Suppressor macrophage (primary cell): ENCODE measurements at regions not wholly inside any gene's neighbourhood (a gene's known extent, or its start where the extent isn't known, plus 50 kb on each side); places are given as distances from the start of the nearest gene placed in this dataset.
"Not testable (repeated sequence)": the region's sequence is repeated elsewhere in the genome, so short reads cannot be mapped to it uniquely, and the experiment has no call there.

ENCODE experiments used
- DNase-seq, 4 experiments: peaks; one replicate each; pipeline ENCODE4 v3.0.0-alpha.2; 2020 to 2022

DNA sequence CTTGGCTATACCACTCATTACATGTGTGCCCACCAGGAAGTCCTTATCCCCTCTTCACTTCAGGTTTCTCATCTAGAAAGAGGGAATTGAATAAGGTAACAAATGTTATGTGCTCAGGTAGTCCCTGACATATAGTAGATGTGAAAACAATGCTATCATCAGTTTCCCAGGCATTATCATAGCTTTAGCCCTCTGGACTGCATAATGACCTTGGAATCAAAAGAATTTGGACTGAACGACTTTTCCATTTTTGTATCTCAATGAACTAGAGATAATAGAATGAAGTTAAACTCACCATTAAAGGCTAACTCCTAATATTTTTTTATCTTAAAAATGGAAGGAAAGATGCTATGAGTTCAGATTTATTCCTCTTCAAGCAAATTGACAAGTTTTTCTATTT, 304.1 kb upstream of the USP24 start:
- no peak for DNase-seq

GRCh38 chr1:55517036-55517435, 301.9 kb upstream of the USP24 start:
- DNase-seq = no peak

GRCh38 chr1:55514571-55514970, 299.4 kb upstream of the USP24 start:
- not testable (repeated sequence) for DNase-seq

- no peak for DNase-seq
Measured at GRCh38 chr1:55512466-55512865, 297.3 kb upstream of the USP24 start.

GRCh38 chr1:55507578-55507931, 292.4 kb upstream of the USP24 start:
- DNase-seq = no peak

DNA sequence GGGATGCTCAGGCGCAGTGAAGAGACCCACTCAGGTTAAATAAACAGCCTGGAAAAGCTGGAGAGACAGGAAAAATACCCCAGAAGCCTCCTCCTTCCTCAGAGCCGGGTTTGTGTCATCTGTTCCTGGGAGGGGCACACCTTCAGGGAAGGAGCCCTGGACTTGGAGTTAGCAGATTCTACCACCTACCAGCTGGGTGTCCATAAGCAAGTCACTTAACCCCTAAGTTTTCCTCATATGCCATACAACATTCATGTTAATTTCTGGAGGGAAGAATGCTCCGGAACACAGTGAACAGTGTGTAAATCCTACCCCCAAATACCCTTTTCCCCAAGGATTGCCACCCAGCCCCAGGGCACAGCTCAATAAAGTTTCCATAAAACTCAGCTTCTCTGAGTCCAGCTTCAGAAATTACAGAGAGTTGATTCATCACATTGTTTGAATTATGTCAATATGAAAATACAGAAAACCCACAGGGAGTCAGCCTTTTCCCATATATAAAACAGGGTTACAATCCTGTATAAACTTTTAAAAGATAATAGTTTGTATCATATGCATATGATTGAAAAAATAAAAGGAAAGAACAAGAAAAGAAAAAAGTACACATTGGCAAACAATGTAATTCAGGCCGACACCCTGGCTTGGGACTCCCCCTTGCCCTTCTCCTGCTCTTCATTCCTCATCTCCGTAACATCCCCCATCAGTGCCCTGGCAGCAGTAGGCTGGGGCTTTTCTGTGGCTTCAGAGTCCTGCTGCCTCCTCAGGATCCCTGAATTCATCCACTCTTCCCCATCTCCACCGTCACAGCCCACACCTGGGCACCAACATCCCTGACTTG, 291.8 kb upstream of the USP24 start:
- no peak for DNase-seq

DNA sequence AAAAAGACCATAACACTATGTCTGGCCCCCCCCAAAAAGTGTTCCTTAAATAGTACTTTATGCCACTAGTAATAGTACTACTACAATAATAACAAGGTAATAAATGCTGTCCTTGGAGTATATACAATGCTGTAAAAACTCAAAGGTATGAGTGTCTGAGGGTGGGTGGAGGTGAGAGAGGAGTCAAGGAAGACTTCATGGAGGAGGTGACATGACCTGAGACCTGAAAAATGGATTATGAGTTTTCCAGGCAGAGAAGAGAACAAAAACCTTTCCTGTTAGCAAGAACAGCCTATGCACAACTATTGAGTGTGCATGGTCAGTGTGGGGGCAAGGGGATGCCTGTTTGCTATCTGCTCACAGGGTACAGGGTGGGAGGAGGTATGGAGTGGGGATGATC, 290.2 kb upstream of the USP24 start:
- no peak for DNase-seq

DNA sequence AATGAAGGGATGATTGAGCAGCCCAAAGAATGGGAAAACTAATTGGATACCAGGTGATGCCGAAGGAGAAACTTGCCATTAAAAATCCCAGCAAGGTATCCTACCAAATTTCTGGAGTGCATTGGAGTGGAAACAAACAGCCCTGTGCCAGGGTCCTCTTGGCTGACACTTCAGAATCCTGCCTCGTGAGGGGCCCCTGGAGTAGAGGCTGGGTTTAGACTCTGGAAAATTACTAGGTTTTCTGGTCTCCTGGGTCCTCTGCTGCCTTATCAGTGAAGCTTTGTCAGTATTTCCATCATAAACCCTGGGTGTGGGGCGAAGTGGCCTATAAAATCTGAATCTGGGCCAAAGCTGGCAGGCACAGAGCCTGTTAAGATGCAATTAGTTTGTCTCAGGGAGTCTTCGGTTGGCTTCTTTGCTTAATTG, 289.2 kb upstream of the USP24 start:
- DNase-seq = no peak

- peak in 1 of 4 experiments; percentile 9 for DNase-seq
Measured at GRCh38 chr1:55503663-55504305, 288.6 kb upstream of the USP24 start.

GRCh38 chr1:55500601-55501000, 285.4 kb upstream of the USP24 start:
- DNase-seq = no peak

DNA sequence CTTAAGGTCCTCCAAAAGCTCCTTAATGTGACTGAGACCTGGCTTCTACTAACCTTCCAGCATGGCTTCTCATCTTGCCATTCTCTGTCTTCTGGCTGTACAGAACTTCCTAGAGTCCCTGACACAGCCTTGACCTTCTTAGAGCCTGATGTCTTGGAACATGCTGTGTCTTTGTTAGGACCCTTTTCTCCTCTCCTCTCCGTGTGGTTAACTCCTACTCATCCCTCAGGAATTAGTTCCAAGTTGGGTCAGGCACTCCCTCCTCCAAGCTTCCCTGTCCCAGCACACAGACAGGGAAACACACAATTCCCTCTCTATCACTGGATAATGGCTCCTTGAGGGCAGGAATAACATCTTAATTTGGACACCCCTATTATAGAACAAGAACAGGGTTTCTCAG, 275.4 kb upstream of the USP24 start:
- no peak for DNase-seq

GRCh38 chr1:55484173-55484572, 269.0 kb upstream of the USP24 start:
- no peak for DNase-seq

DNA sequence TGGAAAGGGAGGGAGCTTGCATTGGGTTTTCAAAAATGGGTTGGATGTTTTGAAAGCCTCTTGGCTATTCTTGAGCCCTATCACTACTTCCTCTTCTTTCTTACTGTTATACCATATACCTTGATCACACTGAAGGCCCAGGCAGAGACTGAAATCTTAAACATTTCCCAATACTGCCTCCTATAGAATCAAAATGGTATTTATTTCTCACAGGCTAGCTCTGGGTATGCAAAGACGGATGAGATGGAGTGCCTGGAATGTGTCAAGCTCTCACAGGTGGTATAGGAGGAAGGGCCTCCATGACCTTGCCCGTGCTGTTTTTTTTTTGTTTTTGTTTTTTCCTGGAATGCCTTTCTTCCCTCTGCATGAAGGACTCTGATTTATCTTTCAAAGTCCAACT, 268.4 kb upstream of the USP24 start:
- DNase-seq = peak in 1 of 4 experiments; percentile 2

GRCh38 chr1:55481634-55482033, 266.5 kb upstream of the USP24 start:
- no peak for DNase-seq

- DNase-seq = no peak
Measured at GRCh38 chr1:55480029-55480795, 265.0 kb upstream of the USP24 start.

- peak in 2 of 4 experiments; percentile 22 to 37 for DNase-seq
Measured at GRCh38 chr1:55478742-55479141, 263.6 kb upstream of the USP24 start.

GRCh38 chr1:55477953-55478352, 262.8 kb upstream of the USP24 start:
- DNase-seq = no peak

DNA sequence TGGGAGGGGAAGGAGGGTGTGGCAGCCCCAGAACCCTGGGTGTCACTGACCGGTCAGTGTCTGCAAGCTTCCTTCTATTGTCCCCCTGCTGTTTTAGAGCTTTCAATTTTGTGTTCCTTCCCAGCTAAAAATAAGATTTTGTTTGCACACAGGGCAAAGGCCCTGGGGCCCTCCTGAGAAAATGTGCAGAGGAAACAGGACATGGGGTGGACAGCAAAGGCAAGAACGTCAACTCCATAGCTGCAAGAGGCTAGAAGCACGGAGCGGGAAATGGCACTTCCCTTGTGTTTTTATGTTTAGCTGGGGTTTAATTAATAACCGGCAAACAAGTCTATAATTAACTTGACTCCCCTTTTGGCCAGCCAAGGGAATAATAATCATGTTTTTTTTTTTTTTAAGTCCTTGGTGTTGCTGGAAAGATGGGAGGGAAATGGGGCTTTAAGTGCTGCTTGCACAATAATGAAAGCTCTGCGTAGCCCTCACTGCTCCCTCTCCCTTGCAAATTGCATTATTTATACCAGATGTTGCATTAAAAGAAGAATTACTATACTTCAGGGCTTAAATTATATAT, 261.4 kb upstream of the USP24 start:
- no peak for DNase-seq

GRCh38 chr1:55474168-55474786, 259.1 kb upstream of the USP24 start:
- peak; percentile 5 to 74 (median 56) for DNase-seq

DNA sequence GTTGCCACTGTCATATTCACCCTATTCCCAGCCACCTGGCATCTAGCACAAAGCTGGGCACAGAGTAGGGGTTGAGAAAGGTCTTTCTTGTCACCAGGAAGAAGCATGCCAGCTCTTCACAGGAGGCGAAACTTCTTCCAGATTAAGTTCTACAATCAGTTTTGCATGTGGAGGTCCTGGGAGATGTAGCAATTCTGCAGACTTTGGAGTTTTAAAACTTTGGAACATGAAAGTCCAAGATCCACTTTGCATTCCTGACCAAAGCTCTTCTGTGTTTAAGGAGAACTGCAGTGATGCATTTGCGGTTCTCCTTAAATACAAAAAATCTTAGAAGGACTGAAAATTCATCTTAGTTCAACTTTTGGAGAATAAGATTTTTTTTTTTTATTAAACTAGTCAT, 258.5 kb upstream of the USP24 start:
- DNase-seq = no peak

- DNase-seq = no peak
Measured at GRCh38 chr1:55472784-55473183, 257.6 kb upstream of the USP24 start.

GRCh38 chr1:55472115-55472514, 257.0 kb upstream of the USP24 start:
- DNase-seq = no peak
